Right lobe of liver (tissue), 4 donors: ENCODE measurements at regions not wholly inside any gene's neighbourhood (a gene's known extent, or its start where the extent isn't known, plus 50 kb on each side); places are given as distances from the start of the nearest gene placed in this dataset.

Experiments used
- CTCF ChIP-seq, 4 donors: fragments of 200-600 bp in 3 of 4; fragments of 450-650 bp in 1 of 4; IDR thresholded peaks; one replicate each; pipeline versions ENCODE4 v1.5.1 to v1.8.0; 2016 to 2022; ENCODE audit warnings: antibody characterized with exemption in 4 of 4, mild to moderate bottlenecking in 2 of 4
- POLR2A ChIP-seq: fragments of 450-650 bp; IDR thresholded peaks from one replicate; pipeline ENCODE4 v1.6.1; 2017; ENCODE audit warnings: antibody characterized with exemption, mild to moderate bottlenecking
- donor health status: DM: no; HTN: no; CAD: no.
- donor health status: DM: no; HTN: no; CAD: no.
- donor health status: DM: no; HTN: yes; CAD: no.

GRCh38 chr6:26221186-26221585 lies 134.0 kb downstream of the HFE start:
- TF ChIP-seq CTCF (IDR thresholded peaks at IDR 0.05) (no peak), POLR2A (no peak)
